ENCODE measurements at regions not wholly inside any gene's neighbourhood (a gene's known extent, or its start where the extent isn't known, plus 50 kb on each side); places are given as distances from the start of the nearest gene placed in this dataset.

DNA sequence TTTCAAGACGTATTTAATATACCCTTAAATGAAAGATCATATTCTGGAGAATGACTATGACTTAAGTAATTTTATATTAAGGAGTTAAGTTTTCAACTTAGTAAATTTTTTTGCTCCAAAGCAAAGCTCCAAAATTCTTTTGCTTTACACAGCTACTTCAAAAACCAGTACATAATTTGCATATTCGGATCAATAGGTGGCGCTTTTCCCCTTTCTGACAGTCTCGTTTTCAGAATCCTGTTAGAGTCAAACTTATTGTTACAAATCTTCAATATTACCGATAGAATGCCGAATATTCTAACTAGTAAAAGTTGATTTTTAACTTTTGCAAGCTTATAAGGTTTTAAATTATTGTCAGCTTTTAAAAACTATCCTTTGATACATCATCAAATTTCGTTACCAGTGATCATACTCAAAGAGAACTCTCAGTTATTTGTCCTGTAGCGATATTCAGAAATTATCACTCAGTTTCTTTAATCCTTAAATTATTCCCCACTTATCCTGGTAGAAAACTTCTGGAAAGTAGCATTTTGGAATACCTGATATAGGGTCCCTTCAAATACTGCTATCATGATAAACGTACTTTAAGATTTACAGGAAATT lies 852.7 kb upstream of the KLHL1 start:
- TF ChIP-seq, protein P1, sequence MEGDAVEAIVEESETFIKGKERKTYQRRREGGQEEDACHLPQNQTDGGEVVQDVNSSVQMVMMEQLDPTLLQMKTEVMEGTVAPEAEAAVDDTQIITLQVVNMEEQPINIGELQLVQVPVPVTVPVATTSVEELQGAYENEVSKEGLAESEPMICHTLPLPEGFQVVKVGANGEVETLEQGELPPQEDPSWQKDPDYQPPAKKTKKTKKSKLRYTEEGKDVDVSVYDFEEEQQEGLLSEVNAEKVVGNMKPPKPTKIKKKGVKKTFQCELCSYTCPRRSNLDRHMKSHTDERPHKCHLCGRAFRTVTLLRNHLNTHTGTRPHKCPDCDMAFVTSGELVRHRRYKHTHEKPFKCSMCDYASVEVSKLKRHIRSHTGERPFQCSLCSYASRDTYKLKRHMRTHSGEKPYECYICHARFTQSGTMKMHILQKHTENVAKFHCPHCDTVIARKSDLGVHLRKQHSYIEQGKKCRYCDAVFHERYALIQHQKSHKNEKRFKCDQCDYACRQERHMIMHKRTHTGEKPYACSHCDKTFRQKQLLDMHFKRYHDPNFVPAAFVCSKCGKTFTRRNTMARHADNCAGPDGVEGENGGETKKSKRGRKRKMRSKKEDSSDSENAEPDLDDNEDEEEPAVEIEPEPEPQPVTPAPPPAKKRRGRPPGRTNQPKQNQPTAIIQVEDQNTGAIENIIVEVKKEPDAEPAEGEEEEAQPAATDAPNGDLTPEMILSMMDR (conservative IDR thresholded peaks at IDR 0.05; ENCODE audit: low read depth, low read length) = peak; percentile 74
- no peak overlapping the region for H3K4me3 ChIP-seq (ENCODE audit: low read length)
- DNase-seq (ENCODE audit: low read depth) = no peak

DNA sequence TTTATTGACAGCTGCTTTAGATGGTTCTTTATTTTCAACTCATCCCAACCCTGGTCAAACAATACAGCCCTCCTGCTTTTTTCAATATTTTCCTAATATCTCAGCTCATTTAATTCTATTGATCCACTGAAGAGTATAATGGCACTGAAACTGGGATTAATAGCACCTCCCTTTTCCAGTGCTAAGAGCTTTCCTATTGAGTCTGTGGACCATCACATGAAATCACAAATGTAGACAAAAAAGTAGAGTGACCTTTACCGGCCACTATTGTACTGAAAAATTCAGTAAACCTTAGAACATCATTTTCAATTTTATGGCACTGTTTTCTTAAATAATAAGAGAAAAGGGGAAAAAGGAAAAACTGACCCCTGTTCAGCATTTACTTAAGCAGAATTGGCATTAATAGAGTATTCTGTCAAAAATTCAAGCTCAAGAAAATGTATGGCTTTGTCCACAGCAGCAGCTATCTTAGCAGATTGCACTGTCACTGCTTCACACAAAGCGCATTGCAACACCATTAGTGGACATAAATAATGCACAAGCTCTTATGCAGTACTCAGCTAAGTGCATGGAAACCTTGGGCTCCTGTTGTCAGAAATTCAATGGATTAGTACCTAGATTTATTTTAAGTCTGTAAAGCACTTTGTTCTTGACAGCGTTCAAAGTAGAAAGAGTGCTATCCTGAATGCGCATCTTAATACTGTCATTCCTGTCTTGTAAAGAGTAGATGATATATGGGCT lies 851.0 kb upstream of the KLHL1 start:
- TF ChIP-seq, protein P1 (conservative IDR thresholded peaks at IDR 0.05; ENCODE audit: low read depth, low read length) = no peak
- no peak overlapping the region for H3K4me3 ChIP-seq (ENCODE audit: low read length)
- no peak for DNase-seq (ENCODE audit: low read depth)

DNA sequence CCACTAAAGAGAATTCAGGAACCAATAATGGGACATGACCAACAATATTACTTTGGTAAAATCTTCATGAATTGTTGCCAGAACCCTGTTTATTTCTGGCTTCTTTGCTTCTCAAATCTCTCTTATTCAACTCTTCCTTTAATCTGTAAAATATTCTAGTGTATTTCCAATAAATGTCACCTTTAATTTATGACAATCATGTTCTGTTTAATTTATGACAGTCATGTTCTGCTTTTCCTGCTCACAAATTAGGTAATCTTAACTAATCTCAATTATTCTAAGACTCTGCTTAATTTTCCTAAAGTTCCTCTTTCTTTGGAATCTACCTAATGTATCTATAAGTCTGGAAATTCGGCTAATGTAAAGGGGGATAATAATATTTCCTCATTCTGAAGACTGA lies 847.6 kb upstream of the KLHL1 start:
- DNase-seq (ENCODE audit: low read depth) = no peak
- TF ChIP-seq, protein P1 (conservative IDR thresholded peaks at IDR 0.05; ENCODE audit: low read depth, low read length) = no peak
- no peak overlapping the region for H3K4me3 ChIP-seq (ENCODE audit: low read length)

DNA sequence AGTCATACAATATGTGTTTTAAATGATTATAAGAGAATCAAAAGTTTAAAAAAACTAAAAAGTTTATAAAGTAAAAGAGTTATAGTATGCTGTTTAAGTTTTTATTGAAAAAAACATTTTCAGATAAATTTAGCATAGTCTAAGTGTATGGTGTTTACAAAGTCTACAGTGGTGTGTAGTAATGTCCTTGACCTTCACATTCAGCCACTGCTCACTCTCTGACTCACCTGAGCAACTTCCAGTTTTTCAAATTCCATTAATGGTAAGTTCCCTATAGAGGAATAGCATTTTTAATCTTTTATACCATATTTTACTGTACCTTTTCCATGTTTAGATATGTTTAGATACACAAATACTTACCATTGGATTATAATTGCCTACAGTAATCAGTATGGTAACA lies 842.4 kb upstream of the KLHL1 start:
- TF ChIP-seq, protein P1 (conservative IDR thresholded peaks at IDR 0.05; ENCODE audit: low read depth, low read length) = no peak
- no peak overlapping the region for H3K4me3 ChIP-seq (ENCODE audit: low read length)
- no peak for DNase-seq (ENCODE audit: low read depth)

DNA sequence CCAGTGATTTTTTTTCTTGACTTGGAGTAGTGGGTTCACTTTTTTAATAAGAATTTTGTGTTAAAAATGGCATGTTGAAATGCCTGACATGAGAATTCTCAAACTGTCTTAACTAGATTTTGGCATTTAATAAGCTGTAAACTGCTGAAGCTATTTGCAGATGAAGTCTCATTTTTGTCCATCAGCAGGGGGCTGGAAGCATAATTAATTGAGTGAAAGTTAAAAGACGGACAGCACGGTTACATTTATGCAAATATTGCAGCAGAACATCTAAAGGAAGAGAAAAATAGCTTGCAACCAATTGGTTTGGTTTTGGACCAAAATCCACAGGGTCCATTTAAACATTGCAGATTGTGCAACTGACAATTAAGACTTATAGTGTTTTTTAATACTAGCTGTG lies 837.3 kb upstream of the KLHL1 start:
- no peak overlapping the region for H3K4me3 ChIP-seq (ENCODE audit: low read length)
- TF ChIP-seq, protein P1 (conservative IDR thresholded peaks at IDR 0.05; ENCODE audit: low read depth, low read length) = no peak
- DNase-seq (ENCODE audit: low read depth) = no peak

DNA sequence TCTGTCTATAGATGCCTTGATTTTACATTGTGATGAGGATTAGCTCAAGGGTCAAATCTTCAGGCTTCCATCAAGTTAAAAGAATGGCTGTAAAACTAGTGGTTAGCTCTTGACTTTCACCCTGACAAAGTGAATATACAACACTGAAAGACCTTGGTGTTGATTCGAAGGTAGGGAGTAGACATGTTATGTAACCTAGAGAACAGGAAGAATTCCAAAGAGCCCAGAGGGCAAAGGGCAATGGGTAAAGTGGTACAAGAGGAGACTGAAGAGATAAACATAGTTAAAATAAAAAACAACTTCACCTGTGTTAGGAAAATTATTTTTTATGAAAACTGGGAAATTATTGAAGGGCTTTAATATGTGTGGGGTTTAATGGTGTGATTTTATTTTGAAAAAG lies 833.2 kb upstream of the KLHL1 start:
- DNase-seq (ENCODE audit: low read depth) = no peak
- TF ChIP-seq, protein P1 (conservative IDR thresholded peaks at IDR 0.05; ENCODE audit: low read depth, low read length) = no peak
- no peak overlapping the region for H3K4me3 ChIP-seq (ENCODE audit: low read length)

DNA sequence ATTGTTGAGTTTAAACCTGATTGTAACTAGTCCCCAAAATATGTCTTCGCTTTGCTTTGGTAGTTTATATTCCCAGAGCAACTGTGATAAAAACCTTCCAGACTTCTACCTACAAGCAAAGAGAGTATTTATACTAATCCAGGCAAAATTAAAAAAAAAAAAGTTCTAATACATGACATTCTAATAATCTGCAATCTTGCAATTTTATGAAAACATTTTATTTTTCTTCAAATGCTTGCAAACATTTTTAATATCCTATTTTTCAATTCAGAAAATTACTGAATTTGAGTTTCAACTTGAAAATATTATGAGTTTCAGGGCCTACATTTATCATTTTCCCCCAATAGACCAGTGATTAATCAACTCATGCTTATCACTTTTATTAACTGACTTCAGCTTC lies 830.2 kb upstream of the KLHL1 start:
- no peak overlapping the region for H3K4me3 ChIP-seq (ENCODE audit: low read length)
- TF ChIP-seq, protein P1 (conservative IDR thresholded peaks at IDR 0.05; ENCODE audit: low read depth, low read length) = no peak
- no peak for DNase-seq (ENCODE audit: low read depth)

All from retinal pigment epithelial cell (primary cell).